ENCODE measurements at regions not wholly inside any gene's neighbourhood (a gene's known extent, or its start where the extent isn't known, plus 50 kb on each side); places are given as distances from the start of the nearest gene placed in this dataset.
"Not testable (repeated sequence)": the region's sequence is repeated elsewhere in the genome, so short reads cannot be mapped to it uniquely, and the experiment has no call there.

GRCh38 chr2:111382507-111382906, 261.8 kb downstream of the BCL2L11 start:
- not testable (repeated sequence) for H3K9me3 ChIP-seq (ENCODE audit: control insufficient read depth in 2 of 2, insufficient read depth in 1 of 2, low read depth in 1 of 2, low read length in 1 of 2); H3K27ac ChIP-seq (ENCODE audit: low read depth in 2 of 2, low read length in 1 of 2); H3K4me1 ChIP-seq (ENCODE audit: control insufficient read depth in 2 of 2, insufficient read depth in 2 of 2, low read length in 1 of 2); H3K27me3 ChIP-seq (ENCODE audit: control insufficient read depth in 1 of 2, insufficient read depth in 2 of 2, low read length in 2 of 2); H3K36me3 ChIP-seq (ENCODE audit: control insufficient read depth in 2 of 2, insufficient read depth in 2 of 2, low read length in 1 of 2); H3K4me3 ChIP-seq (ENCODE audit: low read depth in 1 of 2, low read length in 2 of 2)
- 94 to 98% methylated on average over 2 of the region's 3 CpGs for WGBS, 2 donors

DNA sequence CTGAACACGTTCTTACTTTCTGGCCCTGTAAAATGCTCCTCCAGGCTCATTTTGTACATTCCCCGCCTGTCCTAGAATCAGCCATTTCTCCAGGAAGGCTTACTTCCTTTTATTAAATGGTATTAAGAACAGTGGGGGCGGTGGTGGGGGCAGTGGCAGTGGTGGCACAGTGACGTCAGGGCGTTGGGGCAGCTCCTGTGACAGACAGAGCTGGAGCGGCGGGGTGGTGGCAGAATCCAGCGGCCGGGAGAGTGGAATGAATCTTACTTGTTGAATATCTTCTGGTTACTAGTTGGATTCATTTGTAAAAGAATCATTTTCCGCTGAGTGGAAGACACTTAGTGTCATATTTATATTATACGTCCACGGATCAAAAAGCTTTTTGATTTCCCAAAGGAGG, 262.6 kb downstream of the BCL2L11 start:
- not testable (repeated sequence) for H3K4me3 ChIP-seq (ENCODE audit: low read depth in 1 of 2, low read length in 2 of 2); H3K4me1 ChIP-seq (ENCODE audit: control insufficient read depth in 2 of 2, insufficient read depth in 2 of 2, low read length in 1 of 2); H3K27ac ChIP-seq (ENCODE audit: low read depth in 2 of 2, low read length in 1 of 2); H3K36me3 ChIP-seq (ENCODE audit: control insufficient read depth in 2 of 2, insufficient read depth in 2 of 2, low read length in 1 of 2); H3K9me3 ChIP-seq (ENCODE audit: control insufficient read depth in 2 of 2, insufficient read depth in 1 of 2, low read depth in 1 of 2, low read length in 1 of 2); H3K27me3 ChIP-seq (ENCODE audit: control insufficient read depth in 1 of 2, insufficient read depth in 2 of 2, low read length in 2 of 2)
- 93 to 96% methylated on average over 10 of the region's 12 CpGs for WGBS, 2 donors

GRCh38 chr2:111385226-111385957, 264.7 kb downstream of the BCL2L11 start:
- WGBS, 2 donors: 94 to 95% methylated on average over 6 of the region's 8 CpGs

DNA sequence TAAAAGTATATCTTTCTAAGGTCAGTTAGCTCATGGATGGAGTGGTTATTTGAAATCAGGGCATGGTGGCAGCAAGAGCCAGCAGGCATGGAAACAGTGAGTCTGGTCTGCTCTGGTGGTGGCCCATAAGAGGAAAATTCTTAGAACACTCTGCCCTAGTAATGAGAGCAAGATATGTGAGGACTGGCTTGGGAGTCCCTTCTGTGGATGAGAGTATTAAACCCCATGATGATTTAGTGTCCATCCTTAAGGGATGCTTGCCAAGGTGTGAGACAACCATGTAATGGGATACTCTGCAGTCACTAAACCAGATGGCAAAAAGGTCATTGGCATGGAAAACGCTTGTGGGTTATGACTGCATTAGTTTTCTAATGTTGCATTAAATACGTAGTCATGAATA, 269.9 kb downstream of the BCL2L11 start:
- not testable (repeated sequence) for H3K27ac ChIP-seq (ENCODE audit: low read depth in 2 of 2, low read length in 1 of 2); H3K36me3 ChIP-seq (ENCODE audit: control insufficient read depth in 2 of 2, insufficient read depth in 2 of 2, low read length in 1 of 2); H3K27me3 ChIP-seq (ENCODE audit: control insufficient read depth in 1 of 2, insufficient read depth in 2 of 2, low read length in 2 of 2); H3K9me3 ChIP-seq (ENCODE audit: control insufficient read depth in 2 of 2, insufficient read depth in 1 of 2, low read depth in 1 of 2, low read length in 1 of 2); H3K4me3 ChIP-seq (ENCODE audit: low read depth in 1 of 2, low read length in 2 of 2); H3K4me1 ChIP-seq (ENCODE audit: control insufficient read depth in 2 of 2, insufficient read depth in 2 of 2, low read length in 1 of 2)
- 100% methylated on average over 1 of the region's 2 CpGs for WGBS, 2 donors

More at GRCh38 chr2:111385226-111385957, 264.7 kb downstream of the BCL2L11 start:
- H3K36me3 ChIP-seq (ENCODE audit: control insufficient read depth in 2 of 2, insufficient read depth in 2 of 2, low read length in 1 of 2); H3K27ac ChIP-seq (ENCODE audit: low read depth in 2 of 2, low read length in 1 of 2); H3K9me3 ChIP-seq (ENCODE audit: control insufficient read depth in 2 of 2, insufficient read depth in 1 of 2, low read depth in 1 of 2, low read length in 1 of 2); H3K27me3 ChIP-seq (ENCODE audit: control insufficient read depth in 1 of 2, insufficient read depth in 2 of 2, low read length in 2 of 2); H3K4me3 ChIP-seq (ENCODE audit: low read depth in 1 of 2, low read length in 2 of 2); H3K4me1 ChIP-seq (ENCODE audit: control insufficient read depth in 2 of 2, insufficient read depth in 2 of 2, low read length in 1 of 2): not testable (repeated sequence)

DNA sequence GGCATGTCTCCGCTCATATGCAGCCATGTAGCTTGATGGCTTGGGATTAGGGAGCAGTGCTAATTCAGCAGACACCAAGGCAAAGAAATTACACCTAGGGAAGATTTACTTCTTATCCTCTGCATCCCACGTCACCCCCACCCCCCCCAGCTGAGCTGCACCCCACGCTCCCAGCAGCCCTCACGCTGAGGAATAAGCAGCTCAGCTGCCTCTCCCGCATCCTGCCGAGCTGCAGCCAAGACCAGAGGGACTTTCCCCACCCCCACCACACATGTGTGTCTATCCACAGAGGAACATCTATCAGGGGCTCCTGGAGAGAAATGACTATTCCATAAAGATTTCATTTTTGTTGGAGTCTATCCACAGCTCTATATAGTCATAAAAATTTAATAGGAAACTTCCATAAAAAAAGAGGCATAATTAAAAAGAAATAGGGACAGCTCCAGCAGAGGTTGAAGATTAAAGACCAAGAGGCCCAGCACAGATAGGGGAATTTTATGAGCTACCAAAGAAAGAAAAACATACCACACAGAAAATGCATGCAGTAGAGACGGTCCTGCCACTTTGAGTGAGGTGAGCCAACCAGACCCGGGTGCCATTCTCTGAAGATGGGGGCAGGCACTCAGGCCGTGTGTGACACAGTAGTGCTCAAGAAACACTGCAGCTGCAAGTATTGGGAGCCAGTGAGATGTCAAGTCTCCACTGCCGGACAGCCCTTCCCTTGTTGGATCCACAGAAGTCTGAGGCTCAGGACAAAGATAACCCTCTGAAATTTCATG, 274.8 kb downstream of the BCL2L11 start:
- H3K4me1 ChIP-seq (ENCODE audit: control insufficient read depth in 2 of 2, insufficient read depth in 2 of 2, low read length in 1 of 2); H3K27ac ChIP-seq (ENCODE audit: low read depth in 2 of 2, low read length in 1 of 2); H3K9me3 ChIP-seq (ENCODE audit: control insufficient read depth in 2 of 2, insufficient read depth in 1 of 2, low read depth in 1 of 2, low read length in 1 of 2); H3K27me3 ChIP-seq (ENCODE audit: control insufficient read depth in 1 of 2, insufficient read depth in 2 of 2, low read length in 2 of 2); H3K4me3 ChIP-seq (ENCODE audit: low read depth in 1 of 2, low read length in 2 of 2); H3K36me3 ChIP-seq (ENCODE audit: control insufficient read depth in 2 of 2, insufficient read depth in 2 of 2, low read length in 1 of 2): not testable (repeated sequence)
- WGBS, 2 donors: 25 to 35% methylated on average over 6 of the region's 10 CpGs

DNA sequence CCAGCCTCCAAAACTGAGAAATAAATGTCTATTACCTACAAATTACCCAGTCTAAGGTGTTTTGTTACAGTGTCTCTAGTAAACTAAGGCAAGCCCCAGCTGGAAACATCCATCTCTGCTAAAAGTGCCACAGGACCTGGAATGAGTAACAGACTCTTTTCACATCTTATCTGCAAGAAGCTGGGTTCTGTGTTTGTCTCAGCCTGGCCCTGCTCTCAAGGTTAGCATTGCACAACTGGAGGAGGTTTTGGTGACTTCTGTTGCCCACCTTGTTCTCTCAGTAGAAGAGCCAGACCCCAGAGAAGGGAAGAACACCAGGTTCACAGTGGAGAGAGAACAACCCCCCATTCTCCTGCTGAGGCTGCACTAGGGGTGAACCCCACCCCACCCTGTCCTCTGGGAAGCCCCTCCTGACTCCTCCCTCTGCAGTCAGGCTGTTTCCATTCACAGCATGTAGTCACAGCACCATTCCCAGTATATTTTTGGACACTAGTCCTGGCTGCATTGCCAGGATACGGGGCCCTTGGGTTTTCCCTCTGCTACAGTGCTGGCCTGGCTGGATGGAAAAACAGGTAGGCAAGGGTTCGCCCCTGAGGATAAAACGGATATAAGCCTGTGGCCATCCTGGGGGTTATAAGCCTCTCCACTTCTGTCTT, 280.0 kb downstream of the BCL2L11 start:
- WGBS, 2 donors: 64 to 74% methylated on average over 3 of the region's 3 CpGs
- not testable (repeated sequence) for H3K4me3 ChIP-seq (ENCODE audit: low read depth in 1 of 2, low read length in 2 of 2); H3K36me3 ChIP-seq (ENCODE audit: control insufficient read depth in 2 of 2, insufficient read depth in 2 of 2, low read length in 1 of 2); H3K27ac ChIP-seq (ENCODE audit: low read depth in 2 of 2, low read length in 1 of 2); H3K27me3 ChIP-seq (ENCODE audit: control insufficient read depth in 1 of 2, insufficient read depth in 2 of 2, low read length in 2 of 2); H3K9me3 ChIP-seq (ENCODE audit: control insufficient read depth in 2 of 2, insufficient read depth in 1 of 2, low read depth in 1 of 2, low read length in 1 of 2); H3K4me1 ChIP-seq (ENCODE audit: control insufficient read depth in 2 of 2, insufficient read depth in 2 of 2, low read length in 1 of 2)

- WGBS, 2 donors: 91 to 93% methylated on average over 3 of the region's 8 CpGs
- H3K36me3 ChIP-seq (ENCODE audit: control insufficient read depth in 2 of 2, insufficient read depth in 2 of 2, low read length in 1 of 2); H3K4me1 ChIP-seq (ENCODE audit: control insufficient read depth in 2 of 2, insufficient read depth in 2 of 2, low read length in 1 of 2); H3K27ac ChIP-seq (ENCODE audit: low read depth in 2 of 2, low read length in 1 of 2); H3K9me3 ChIP-seq (ENCODE audit: control insufficient read depth in 2 of 2, insufficient read depth in 1 of 2, low read depth in 1 of 2, low read length in 1 of 2); H3K4me3 ChIP-seq (ENCODE audit: low read depth in 1 of 2, low read length in 2 of 2); H3K27me3 ChIP-seq (ENCODE audit: control insufficient read depth in 1 of 2, insufficient read depth in 2 of 2, low read length in 2 of 2): not testable (repeated sequence)
Observed at GRCh38 chr2:111401270-111402140, 280.8 kb downstream of the BCL2L11 start.

GRCh38 chr2:111402450-111402849, 281.7 kb downstream of the BCL2L11 start:
- H3K27me3 ChIP-seq (ENCODE audit: control insufficient read depth in 1 of 2, insufficient read depth in 2 of 2, low read length in 2 of 2); H3K36me3 ChIP-seq (ENCODE audit: control insufficient read depth in 2 of 2, insufficient read depth in 2 of 2, low read length in 1 of 2); H3K4me3 ChIP-seq (ENCODE audit: low read depth in 1 of 2, low read length in 2 of 2); H3K9me3 ChIP-seq (ENCODE audit: control insufficient read depth in 2 of 2, insufficient read depth in 1 of 2, low read depth in 1 of 2, low read length in 1 of 2); H3K27ac ChIP-seq (ENCODE audit: low read depth in 2 of 2, low read length in 1 of 2); H3K4me1 ChIP-seq (ENCODE audit: control insufficient read depth in 2 of 2, insufficient read depth in 2 of 2, low read length in 1 of 2): not testable (repeated sequence)

DNA sequence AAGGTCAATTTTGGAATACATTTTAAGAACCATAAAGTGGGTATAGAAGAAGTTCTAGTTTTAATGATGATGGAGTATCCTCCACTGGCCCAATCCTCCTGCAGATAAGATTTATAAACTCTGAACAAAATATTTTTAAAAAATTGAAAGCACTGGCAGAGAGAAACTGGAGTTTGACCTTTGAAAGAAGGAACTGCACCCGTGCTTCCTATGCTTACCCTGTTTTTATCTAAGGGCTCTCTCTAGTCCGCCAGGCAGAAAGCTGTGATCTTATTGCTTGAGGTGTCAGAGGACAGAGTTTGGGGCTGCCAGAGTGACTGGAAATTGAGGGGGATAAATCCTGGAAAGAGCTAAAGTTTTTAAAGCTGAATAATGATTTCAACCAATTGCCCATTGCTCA, 282.6 kb downstream of the BCL2L11 start:
- not testable (repeated sequence) for H3K9me3 ChIP-seq (ENCODE audit: control insufficient read depth in 2 of 2, insufficient read depth in 1 of 2, low read depth in 1 of 2, low read length in 1 of 2); H3K4me3 ChIP-seq (ENCODE audit: low read depth in 1 of 2, low read length in 2 of 2); H3K27ac ChIP-seq (ENCODE audit: low read depth in 2 of 2, low read length in 1 of 2); H3K4me1 ChIP-seq (ENCODE audit: control insufficient read depth in 2 of 2, insufficient read depth in 2 of 2, low read length in 1 of 2); H3K27me3 ChIP-seq (ENCODE audit: control insufficient read depth in 1 of 2, insufficient read depth in 2 of 2, low read length in 2 of 2); H3K36me3 ChIP-seq (ENCODE audit: control insufficient read depth in 2 of 2, insufficient read depth in 2 of 2, low read length in 1 of 2)
- 81 to 86% methylated on average over 2 of the region's 2 CpGs for WGBS, 2 donors

Data from esophagus (tissue), 2 donors.